ENCODE measurements at regions not wholly inside any gene's neighbourhood (a gene's known extent, or its start where the extent isn't known, plus 50 kb on each side); places are given as distances from the start of the nearest gene placed in this dataset.
"Not testable (repeated sequence)": the region's sequence is repeated elsewhere in the genome, so short reads cannot be mapped to it uniquely, and the experiment has no call there.

DNA sequence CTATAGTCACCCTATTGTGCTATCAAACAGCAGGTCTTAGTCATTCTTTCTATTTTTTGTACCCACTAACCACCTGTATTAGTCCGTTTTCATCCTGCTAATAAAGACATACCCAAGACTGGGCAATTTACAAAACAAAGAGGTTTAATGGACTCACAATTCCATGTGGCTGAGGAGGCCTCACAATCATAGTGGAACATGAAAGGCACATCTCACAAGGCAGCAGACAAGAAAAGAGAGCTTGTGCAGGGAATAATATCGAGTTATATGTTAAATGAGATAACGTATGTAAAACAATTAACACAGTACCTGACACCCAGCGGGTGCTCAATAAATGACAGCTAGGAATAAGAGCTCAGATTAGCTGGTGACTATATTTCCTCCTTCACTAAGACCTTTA is 88.1 kb upstream of the WDR44 start:
- DNase-seq (ENCODE audit: low spot score): no peak

DNA sequence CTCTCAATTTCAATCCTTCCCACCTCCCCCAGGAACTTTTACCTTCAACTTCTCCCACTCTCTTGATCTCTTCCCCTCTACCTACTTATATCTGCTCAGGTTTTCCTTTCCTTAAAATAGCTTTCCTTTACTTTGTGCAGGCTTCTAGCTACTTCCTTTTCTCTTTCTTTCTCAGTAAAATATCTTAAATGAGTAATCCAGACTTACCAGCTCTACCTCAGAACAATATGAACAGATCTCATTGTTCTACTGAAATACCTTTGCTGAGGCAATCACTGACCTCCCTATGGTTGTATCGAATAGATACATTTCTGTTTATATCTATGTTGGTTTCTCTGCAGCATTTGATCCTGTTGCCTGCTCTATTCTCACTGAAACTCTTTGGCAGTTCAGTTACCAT is 86.7 kb upstream of the WDR44 start:
- no peak for DNase-seq (ENCODE audit: low spot score)

DNA sequence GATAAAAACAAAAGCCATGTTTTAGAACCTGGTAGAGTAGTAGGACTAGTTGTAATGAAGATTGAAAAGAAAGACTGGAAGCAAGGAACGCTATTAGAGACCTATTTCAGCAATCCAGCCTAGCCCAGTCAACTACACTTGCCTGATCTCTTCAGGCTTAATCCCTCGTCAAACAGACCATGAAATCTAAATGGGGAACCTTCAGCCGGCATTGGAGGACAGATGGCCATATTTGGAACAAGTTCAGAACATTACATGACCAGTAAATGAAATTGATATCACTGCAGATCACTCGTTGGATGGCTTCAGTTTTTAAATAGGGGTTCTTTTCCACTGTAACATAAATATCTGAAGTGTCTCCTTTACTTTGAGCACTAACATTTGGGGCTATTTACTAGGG is 84.8 kb upstream of the WDR44 start:
- no peak for DNase-seq (ENCODE audit: low spot score)

DNA sequence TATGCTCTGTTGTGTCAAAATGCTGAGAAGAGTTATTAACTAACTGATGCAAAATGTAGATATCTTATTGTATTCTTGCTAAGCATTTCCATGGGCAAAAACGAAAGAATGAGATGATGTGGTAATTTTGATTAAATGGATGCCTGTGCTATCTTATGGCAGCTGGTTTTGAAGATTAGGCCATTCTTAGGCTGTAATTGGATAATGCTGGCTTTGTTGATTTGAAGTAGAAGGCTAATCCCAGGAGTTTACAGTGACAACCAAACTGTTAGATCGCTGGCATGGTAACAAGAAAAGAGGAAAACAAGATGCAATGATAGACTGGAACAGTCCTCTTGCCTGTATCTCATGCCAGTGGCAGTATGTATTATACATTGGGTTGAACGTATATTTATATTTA is 74.1 kb upstream of the WDR44 start:
- no peak for DNase-seq (ENCODE audit: low spot score)

DNA sequence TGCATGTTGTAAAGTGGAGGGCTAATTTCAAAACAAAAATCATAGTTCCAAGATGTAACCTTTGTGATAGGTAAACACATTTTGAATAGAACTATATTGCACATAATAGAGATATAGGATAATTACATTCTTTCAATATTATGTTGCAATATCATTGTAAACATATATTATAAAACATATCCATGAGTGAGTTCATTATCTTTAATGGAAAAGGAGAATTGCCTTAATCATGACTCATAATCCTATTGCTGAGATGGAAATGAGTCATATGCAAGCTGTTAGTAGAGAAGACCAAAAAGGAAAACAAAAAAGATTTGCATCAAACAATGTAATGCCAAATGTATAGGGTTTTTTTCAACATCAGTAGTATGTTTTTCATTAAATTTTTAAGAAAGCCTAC is 73.7 kb upstream of the WDR44 start:
- DNase-seq (ENCODE audit: low spot score): no peak

DNA sequence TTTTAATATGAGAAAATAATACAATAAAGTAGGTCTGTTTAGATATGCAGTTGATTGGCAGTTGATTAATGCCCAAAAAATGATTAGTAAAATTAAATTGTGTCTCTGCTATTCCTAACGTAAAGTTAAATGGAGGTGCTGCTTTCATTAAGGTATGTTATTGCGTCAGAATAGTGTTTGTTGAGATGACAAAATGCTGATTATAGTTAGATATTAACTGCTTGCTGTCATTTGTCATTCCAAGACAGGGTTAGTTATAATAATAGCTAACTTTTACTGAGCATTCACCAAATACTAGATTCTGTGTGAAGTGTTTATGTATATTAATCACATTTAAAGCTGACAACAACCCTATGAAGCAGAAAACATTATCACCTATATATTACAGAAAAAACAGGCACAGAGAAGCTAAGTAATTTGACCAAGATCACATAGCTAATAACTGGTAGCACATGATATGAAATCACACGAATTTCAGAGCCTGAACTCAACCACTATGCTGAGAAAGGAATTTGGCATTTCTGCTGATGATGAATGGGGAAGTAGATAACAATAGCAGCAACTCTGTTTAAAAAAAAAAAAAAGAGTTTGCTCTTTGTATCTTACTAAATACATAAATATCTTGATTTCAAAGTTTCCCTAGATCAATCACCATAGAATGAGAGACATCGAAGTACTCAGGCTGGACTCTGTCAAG is 59.7 kb upstream of the WDR44 start:
- no peak for DNase-seq (ENCODE audit: low spot score)

DNA sequence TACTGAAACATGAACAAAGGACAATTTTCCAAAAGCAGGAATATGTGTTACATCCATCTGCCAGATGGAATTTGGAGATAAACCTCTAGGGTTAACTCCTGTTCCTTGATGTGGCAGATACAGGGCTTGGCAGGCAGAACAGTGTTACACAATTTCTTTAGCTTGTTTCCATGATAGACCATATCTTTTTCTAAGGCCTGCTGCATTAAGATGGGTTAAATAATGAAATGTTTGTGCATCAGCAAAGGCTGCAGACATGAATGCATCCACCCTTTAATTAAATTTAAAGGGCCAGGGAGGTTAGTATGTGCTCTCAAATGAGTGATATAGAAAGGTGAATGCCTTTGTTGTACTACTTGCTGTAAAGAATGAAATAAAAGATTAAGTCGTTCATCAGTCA is 50.1 kb upstream of the WDR44 start:
- not testable (repeated sequence) for DNase-seq (ENCODE audit: low spot score)

Measured in AG20443 (cell line).